Fibroblast of lung (primary cell): ENCODE measurements at regions not wholly inside any gene's neighbourhood (a gene's known extent, or its start where the extent isn't known, plus 50 kb on each side); places are given as distances from the start of the nearest gene placed in this dataset.

Experiments used
- EZH2 ChIP-seq: IDR thresholded peaks from 2 replicates; pipeline ENCODE4 v1.5.1; 2012; ENCODE audit warnings: low read length, control low read depth, mild to moderate bottlenecking; ENCODE audit errors: missing control alignments
- TF ChIP-seq, protein P1 (sequence below), 2 donors: IDR thresholded peaks in 1 of 2; conservative IDR thresholded peaks in 1 of 2; 1 replicate in 1 of 2; 2 replicates in 1 of 2; pipeline ENCODE4 v1.5.1; 2011 to 2012; ENCODE audit warnings: low read length in 2 of 2, control low read depth in 1 of 2, inconsistent platforms in 1 of 2, low read depth in 1 of 2, mild to moderate bottlenecking in 1 of 2

DNA sequence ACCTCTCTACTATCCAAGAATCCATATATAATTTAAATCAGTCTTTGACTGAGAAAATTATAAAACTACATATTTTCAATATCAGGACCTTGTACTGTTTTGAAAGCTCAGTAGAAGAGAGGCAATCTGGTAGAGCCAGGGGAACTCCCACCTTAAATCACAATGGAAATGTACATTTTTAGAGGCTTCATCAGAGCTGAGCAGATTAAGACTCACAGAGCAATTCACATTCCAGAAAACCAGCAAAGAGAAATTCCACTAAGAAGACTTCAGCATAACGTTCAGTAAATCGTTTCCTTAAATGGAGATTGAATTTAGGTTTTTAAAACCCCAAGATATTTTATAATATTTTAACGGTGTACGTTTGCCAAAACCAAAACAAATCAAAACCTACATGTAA is 227.8 kb upstream of the TRPM3 start:
- TF ChIP-seq, protein P1, sequence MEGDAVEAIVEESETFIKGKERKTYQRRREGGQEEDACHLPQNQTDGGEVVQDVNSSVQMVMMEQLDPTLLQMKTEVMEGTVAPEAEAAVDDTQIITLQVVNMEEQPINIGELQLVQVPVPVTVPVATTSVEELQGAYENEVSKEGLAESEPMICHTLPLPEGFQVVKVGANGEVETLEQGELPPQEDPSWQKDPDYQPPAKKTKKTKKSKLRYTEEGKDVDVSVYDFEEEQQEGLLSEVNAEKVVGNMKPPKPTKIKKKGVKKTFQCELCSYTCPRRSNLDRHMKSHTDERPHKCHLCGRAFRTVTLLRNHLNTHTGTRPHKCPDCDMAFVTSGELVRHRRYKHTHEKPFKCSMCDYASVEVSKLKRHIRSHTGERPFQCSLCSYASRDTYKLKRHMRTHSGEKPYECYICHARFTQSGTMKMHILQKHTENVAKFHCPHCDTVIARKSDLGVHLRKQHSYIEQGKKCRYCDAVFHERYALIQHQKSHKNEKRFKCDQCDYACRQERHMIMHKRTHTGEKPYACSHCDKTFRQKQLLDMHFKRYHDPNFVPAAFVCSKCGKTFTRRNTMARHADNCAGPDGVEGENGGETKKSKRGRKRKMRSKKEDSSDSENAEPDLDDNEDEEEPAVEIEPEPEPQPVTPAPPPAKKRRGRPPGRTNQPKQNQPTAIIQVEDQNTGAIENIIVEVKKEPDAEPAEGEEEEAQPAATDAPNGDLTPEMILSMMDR (conservative IDR thresholded peaks at IDR 0.05 in 1 of 2, IDR thresholded peaks at IDR 0.05 in 1 of 2; ENCODE audit: low read depth in 1 of 2, low read length in 2 of 2), result no peak
- TF ChIP-seq EZH2, result no peak
